GM23338 (cell line): ENCODE measurements at regions not wholly inside any gene's neighbourhood (a gene's known extent, or its start where the extent isn't known, plus 50 kb on each side); places are given as distances from the start of the nearest gene placed in this dataset.

Source experiments
- ATAC-seq: fragments of 200-7000 bp; cut with Tn5 transposase; 3 replicates; pipeline ENCODE4 v1.9.1; 2020
- DNase-seq: peaks from one replicate; pipeline ENCODE4 v3.0.0-alpha.2; 2015; ENCODE audit warnings: low spot score
- H2AFZ ChIP-seq: fragments of 200-600 bp; sonication (generic); 2 replicates; pipeline ENCODE4 v1.8.0; 2016; ENCODE audit warnings: antibody characterized with exemption, mild to moderate bottlenecking, moderate library complexity
- H3F3A ChIP-seq: fragments of 200-600 bp; sonication (generic); replicated peaks from 2 replicates; pipeline ENCODE4 v1.8.0; 2017; ENCODE audit warnings: antibody characterized with exemption, mixed run types, low read depth
- H3K27ac ChIP-seq: fragments of 200-600 bp; sonication (generic); 2 replicates; pipeline ENCODE4 v1.6.1; 2016; ENCODE audit warnings: low read depth
- H3K27me3 ChIP-seq: fragments of 200-600 bp; sonication (generic); 2 replicates; pipeline ENCODE4 v1.8.0; 2016; ENCODE audit warnings: mild to moderate bottlenecking, mixed run types, moderate library complexity; ENCODE audit not compliant: insufficient read depth
- H3K36me3 ChIP-seq: fragments of 200-600 bp; sonication (generic); 2 replicates; pipeline ENCODE4 v1.8.0; 2016; ENCODE audit warnings: mild to moderate bottlenecking; ENCODE audit not compliant: insufficient read depth
- H3K4me1 ChIP-seq: fragments of 200-600 bp; sonication (generic); 2 replicates; pipeline ENCODE4 v1.8.0; 2016; ENCODE audit warnings: mild to moderate bottlenecking, moderate library complexity; ENCODE audit not compliant: insufficient read depth
- H3K4me2 ChIP-seq: fragments of 200-600 bp; sonication (generic); 2 replicates; pipeline ENCODE4 v1.7.1; 2017; ENCODE audit warnings: mixed run types
- H3K4me3 ChIP-seq: fragments of 200-600 bp; sonication (generic); 2 replicates; pipeline ENCODE4 v1.6.1; 2016; ENCODE audit warnings: mixed run types
- H3K79me2 ChIP-seq: fragments of 200-600 bp; sonication (generic); replicated peaks from 2 replicates; pipeline ENCODE4 v1.8.0; 2017; ENCODE audit warnings: mild to moderate bottlenecking; ENCODE audit not compliant: insufficient read depth
- H3K9me2 ChIP-seq: fragments of 200-600 bp; sonication (generic); 2 replicates; pipeline ENCODE4 v1.8.0; 2017; ENCODE audit not compliant: insufficient read depth
- H4K20me1 ChIP-seq: fragments of 200-600 bp; sonication (generic); replicated peaks from 2 replicates; pipeline ENCODE4 v1.8.0; 2017; ENCODE audit warnings: mild to moderate bottlenecking; ENCODE audit not compliant: insufficient read depth
- H3K27ac Mint-ChIP-seq: 2 replicates; pipeline ENCODE4 v1.8.0; 2020; ENCODE audit warnings: inconsistent platforms, mild to moderate bottlenecking, moderate library complexity, mixed read lengths
- H3K27me3 Mint-ChIP-seq: 3 replicates; pipeline ENCODE4 v1.8.0; 2022; ENCODE audit warnings: low read depth, mild to moderate bottlenecking, moderate library complexity, mixed read lengths, inconsistent platforms; ENCODE audit not compliant: insufficient read depth, poor library complexity
- H3K36me3 Mint-ChIP-seq: 3 replicates; pipeline ENCODE4 v1.8.0; 2021; ENCODE audit warnings: low read depth, mild to moderate bottlenecking, inconsistent platforms, moderate library complexity, mixed read lengths
- H3K4me1 Mint-ChIP-seq: 3 replicates; pipeline ENCODE4 v1.8.0; 2020; ENCODE audit warnings: mild to moderate bottlenecking, inconsistent platforms, mixed read lengths
- H3K4me3 Mint-ChIP-seq: 3 replicates; pipeline ENCODE4 v1.8.0; 2021; ENCODE audit warnings: moderate library complexity, mild to moderate bottlenecking, inconsistent platforms, mixed read lengths
- H3K9me3 Mint-ChIP-seq: 3 replicates; pipeline ENCODE4 v1.8.0; 2020; ENCODE audit warnings: moderate library complexity, mild to moderate bottlenecking, inconsistent platforms, mixed read lengths
- EZH2 ChIP-seq: fragments of 200-600 bp; sonication (generic); IDR thresholded peaks from one replicate; pipeline ENCODE4 v1.8.0; 2017; ENCODE audit warnings: antibody characterized with exemption, mild to moderate bottlenecking, low read depth; ENCODE audit not compliant: unreplicated experiment
- POLR2AphosphoS5 ChIP-seq: IDR thresholded peaks from 2 replicates; pipeline ENCODE4 v1.6.1; 2016; ENCODE audit warnings: antibody characterized with exemption, low read depth
- STAT1 ChIP-seq: IDR thresholded peaks from one replicate; pipeline ENCODE4 v1.6.1; 2016; ENCODE audit warnings: antibody characterized with exemption; ENCODE audit not compliant: unreplicated experiment
- ZNF331 ChIP-seq: fragments of 250-450 bp; sonication (Bioruptor Pico); IDR thresholded peaks from 2 replicates; pipeline ENCODE4 v1.5.0; 2020; ENCODE audit warnings: low read depth, mild to moderate bottlenecking, moderate library complexity
- TF ChIP-seq, protein P1 (sequence below), 2 experiments: fragments of 200-600 bp in 1 of 2; sonication (generic) in 1 of 2; conservative IDR thresholded peaks; 2 replicates each; pipeline versions ENCODE4 v1.5.1 to v1.6.1; 2016 to 2017; ENCODE audit warnings: antibody characterized with exemption in 2 of 2, low read depth in 2 of 2, mild to moderate bottlenecking in 2 of 2, moderate library complexity in 1 of 2
- TF ChIP-seq, protein P2 (sequence below): fragments of 250-450 bp; sonication (Bioruptor Pico); IDR thresholded peaks from 2 replicates; pipeline ENCODE4 v1.5.0; 2020; ENCODE audit warnings: mild to moderate bottlenecking, moderate library complexity
- TF ChIP-seq, protein P3 (sequence below): IDR thresholded peaks from one replicate; pipeline ENCODE4 v1.6.1; 2018; ENCODE audit warnings: antibody characterized with exemption; ENCODE audit not compliant: unreplicated experiment
- TF ChIP-seq, protein P4 (sequence below): IDR thresholded peaks from 2 replicates; pipeline ENCODE4 v1.6.1; 2016; ENCODE audit warnings: antibody characterized with exemption

DNA sequence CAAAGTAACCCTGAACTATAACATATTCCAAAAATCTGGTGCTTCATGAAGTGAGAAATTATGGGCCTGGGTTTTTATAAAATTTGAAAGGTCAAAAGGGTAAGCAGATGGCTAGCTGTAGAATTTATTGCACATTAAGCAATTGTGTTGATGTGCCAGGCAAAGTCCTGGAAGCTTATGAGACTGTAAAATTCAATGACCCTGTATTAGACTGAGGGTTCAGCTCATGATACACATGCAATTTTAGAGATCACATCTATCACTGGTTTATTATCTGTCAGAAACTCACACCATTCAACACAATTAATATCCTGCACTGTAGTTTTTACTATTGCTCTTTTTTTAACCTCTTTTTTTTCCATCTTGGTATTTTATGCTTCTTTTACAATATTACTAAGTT is 1162.6 kb upstream of the SLC39A10 start (continued):
- TF ChIP-seq, protein P1, sequence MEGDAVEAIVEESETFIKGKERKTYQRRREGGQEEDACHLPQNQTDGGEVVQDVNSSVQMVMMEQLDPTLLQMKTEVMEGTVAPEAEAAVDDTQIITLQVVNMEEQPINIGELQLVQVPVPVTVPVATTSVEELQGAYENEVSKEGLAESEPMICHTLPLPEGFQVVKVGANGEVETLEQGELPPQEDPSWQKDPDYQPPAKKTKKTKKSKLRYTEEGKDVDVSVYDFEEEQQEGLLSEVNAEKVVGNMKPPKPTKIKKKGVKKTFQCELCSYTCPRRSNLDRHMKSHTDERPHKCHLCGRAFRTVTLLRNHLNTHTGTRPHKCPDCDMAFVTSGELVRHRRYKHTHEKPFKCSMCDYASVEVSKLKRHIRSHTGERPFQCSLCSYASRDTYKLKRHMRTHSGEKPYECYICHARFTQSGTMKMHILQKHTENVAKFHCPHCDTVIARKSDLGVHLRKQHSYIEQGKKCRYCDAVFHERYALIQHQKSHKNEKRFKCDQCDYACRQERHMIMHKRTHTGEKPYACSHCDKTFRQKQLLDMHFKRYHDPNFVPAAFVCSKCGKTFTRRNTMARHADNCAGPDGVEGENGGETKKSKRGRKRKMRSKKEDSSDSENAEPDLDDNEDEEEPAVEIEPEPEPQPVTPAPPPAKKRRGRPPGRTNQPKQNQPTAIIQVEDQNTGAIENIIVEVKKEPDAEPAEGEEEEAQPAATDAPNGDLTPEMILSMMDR (conservative IDR thresholded peaks at IDR 0.05; ENCODE audit: low read depth in 2 of 2), result no peak
- no peak for TF ChIP-seq ZNF331 (CRISPR knock-in tag)
- TF ChIP-seq, protein P2, sequence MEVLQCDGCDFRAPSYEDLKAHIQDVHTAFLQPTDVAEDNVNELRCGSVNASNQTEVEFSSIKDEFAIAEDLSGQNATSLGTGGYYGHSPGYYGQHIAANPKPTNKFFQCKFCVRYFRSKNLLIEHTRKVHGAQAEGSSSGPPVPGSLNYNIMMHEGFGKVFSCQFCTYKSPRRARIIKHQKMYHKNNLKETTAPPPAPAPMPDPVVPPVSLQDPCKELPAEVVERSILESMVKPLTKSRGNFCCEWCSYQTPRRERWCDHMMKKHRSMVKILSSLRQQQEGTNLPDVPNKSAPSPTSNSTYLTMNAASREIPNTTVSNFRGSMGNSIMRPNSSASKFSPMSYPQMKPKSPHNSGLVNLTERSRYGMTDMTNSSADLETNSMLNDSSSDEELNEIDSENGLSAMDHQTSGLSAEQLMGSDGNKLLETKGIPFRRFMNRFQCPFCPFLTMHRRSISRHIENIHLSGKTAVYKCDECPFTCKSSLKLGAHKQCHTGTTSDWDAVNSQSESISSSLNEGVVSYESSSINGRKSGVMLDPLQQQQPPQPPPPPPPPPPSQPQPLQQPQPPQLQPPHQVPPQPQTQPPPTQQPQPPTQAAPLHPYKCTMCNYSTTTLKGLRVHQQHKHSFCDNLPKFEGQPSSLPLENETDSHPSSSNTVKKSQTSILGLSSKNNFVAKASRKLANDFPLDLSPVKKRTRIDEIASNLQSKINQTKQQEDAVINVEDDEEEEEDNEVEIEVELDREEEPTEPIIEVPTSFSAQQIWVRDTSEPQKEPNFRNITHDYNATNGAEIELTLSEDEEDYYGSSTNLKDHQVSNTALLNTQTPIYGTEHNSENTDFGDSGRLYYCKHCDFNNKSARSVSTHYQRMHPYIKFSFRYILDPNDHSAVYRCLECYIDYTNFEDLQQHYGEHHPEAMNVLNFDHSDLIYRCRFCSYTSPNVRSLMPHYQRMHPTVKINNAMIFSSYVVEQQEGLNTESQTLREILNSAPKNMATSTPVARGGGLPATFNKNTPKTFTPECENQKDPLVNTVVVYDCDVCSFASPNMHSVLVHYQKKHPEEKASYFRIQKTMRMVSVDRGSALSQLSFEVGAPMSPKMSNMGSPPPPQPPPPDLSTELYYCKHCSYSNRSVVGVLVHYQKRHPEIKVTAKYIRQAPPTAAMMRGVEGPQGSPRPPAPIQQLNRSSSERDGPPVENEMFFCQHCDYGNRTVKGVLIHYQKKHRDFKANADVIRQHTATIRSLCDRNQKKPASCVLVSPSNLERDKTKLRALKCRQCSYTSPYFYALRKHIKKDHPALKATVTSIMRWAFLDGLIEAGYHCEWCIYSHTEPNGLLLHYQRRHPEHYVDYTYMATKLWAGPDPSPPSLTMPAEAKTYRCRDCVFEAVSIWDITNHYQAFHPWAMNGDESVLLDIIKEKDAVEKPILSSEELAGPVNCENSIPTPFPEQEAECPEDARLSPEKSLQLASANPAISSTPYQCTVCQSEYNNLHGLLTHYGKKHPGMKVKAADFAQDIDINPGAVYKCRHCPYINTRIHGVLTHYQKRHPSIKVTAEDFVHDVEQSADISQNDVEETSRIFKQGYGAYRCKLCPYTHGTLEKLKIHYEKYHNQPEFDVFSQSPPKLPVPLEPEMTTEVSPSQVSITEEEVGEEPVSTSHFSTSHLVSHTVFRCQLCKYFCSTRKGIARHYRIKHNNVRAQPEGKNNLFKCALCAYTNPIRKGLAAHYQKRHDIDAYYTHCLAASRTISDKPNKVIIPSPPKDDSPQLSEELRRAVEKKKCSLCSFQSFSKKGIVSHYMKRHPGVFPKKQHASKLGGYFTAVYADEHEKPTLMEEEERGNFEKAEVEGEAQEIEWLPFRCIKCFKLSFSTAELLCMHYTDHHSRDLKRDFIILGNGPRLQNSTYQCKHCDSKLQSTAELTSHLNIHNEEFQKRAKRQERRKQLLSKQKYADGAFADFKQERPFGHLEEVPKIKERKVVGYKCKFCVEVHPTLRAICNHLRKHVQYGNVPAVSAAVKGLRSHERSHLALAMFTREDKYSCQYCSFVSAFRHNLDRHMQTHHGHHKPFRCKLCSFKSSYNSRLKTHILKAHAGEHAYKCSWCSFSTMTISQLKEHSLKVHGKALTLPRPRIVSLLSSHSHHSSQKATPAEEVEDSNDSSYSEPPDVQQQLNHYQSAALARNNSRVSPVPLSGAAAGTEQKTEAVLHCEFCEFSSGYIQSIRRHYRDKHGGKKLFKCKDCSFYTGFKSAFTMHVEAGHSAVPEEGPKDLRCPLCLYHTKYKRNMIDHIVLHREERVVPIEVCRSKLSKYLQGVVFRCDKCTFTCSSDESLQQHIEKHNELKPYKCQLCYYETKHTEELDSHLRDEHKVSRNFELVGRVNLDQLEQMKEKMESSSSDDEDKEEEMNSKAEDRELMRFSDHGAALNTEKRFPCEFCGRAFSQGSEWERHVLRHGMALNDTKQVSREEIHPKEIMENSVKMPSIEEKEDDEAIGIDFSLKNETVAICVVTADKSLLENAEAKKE (CRISPR knock-in tag), result no peak
- TF ChIP-seq POLR2AphosphoS5, result no peak

DNA sequence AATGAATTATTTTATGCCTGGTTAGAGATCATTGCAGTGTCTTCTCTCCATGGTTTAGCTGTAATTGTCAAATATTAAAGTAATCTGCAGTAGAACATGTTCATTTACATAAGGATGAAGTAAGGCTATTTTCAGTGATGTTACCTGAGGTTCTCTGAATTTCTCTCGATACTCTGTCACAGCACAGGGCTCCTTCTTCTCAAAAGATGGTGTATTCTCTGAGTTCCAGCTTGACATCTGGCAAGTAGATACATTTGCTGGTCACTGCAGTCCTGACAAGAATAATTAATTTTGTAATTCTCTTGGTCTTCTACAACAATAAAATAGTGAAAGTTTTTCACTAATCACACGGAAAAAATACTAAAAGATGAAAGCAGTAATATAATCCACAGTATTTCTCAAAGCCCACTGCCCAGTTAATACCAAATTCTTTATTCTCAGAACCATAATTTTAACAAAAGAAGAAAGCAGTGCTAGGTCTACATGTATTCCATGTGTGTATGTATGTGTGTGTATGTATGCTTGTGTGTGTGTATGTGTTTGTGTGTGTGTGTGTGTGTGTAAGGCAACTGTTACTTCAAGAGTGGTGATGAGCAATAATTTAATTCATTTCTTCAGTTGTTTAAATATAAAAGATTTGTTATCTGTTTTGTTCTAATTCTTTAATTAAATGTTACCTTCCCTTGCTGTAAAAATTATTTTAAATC is 1165.5 kb upstream of the SLC39A10 start:
- H3K27ac Mint-ChIP-seq, result no peak overlapping the region
- H3K9me3 Mint-ChIP-seq, result no peaks in the 10 kb centered on the region
- H3K4me1 Mint-ChIP-seq, result no peaks in the 10 kb centered on the region
- no peaks in the 10 kb centered on the region for H3K9me2 ChIP-seq
- no peak overlapping the region for H3K4me3 Mint-ChIP-seq
- H3K4me2 ChIP-seq, result no peak overlapping the region
- no peaks in the 10 kb centered on the region for H3F3A ChIP-seq
- H4K20me1 ChIP-seq, result no peaks in the 10 kb centered on the region
- no peaks in the 10 kb centered on the region for H3K36me3 ChIP-seq
- no peak for DNase-seq
- H3K27me3 ChIP-seq, result no peaks in the 10 kb centered on the region
- no peak overlapping the region for H3K27ac ChIP-seq
- H3K27me3 Mint-ChIP-seq, result no peaks in the 10 kb centered on the region
- no peak overlapping the region for H2AFZ ChIP-seq
- no peak overlapping the region for H3K4me3 ChIP-seq
- no peaks in the 10 kb centered on the region for H3K36me3 Mint-ChIP-seq
- ATAC-seq, result no peak
- H3K79me2 ChIP-seq, result no peaks in the 10 kb centered on the region
- no peaks in the 10 kb centered on the region for H3K4me1 ChIP-seq
- TF ChIP-seq EZH2, result no peak
- TF ChIP-seq STAT1, result no peak
- TF ChIP-seq, protein P3, sequence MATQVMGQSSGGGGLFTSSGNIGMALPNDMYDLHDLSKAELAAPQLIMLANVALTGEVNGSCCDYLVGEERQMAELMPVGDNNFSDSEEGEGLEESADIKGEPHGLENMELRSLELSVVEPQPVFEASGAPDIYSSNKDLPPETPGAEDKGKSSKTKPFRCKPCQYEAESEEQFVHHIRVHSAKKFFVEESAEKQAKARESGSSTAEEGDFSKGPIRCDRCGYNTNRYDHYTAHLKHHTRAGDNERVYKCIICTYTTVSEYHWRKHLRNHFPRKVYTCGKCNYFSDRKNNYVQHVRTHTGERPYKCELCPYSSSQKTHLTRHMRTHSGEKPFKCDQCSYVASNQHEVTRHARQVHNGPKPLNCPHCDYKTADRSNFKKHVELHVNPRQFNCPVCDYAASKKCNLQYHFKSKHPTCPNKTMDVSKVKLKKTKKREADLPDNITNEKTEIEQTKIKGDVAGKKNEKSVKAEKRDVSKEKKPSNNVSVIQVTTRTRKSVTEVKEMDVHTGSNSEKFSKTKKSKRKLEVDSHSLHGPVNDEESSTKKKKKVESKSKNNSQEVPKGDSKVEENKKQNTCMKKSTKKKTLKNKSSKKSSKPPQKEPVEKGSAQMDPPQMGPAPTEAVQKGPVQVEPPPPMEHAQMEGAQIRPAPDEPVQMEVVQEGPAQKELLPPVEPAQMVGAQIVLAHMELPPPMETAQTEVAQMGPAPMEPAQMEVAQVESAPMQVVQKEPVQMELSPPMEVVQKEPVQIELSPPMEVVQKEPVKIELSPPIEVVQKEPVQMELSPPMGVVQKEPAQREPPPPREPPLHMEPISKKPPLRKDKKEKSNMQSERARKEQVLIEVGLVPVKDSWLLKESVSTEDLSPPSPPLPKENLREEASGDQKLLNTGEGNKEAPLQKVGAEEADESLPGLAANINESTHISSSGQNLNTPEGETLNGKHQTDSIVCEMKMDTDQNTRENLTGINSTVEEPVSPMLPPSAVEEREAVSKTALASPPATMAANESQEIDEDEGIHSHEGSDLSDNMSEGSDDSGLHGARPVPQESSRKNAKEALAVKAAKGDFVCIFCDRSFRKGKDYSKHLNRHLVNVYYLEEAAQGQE, result no peak
- TF ChIP-seq, protein P4, sequence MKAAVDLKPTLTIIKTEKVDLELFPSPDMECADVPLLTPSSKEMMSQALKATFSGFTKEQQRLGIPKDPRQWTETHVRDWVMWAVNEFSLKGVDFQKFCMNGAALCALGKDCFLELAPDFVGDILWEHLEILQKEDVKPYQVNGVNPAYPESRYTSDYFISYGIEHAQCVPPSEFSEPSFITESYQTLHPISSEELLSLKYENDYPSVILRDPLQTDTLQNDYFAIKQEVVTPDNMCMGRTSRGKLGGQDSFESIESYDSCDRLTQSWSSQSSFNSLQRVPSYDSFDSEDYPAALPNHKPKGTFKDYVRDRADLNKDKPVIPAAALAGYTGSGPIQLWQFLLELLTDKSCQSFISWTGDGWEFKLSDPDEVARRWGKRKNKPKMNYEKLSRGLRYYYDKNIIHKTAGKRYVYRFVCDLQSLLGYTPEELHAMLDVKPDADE, result no peak
- TF ChIP-seq POLR2AphosphoS5, result no peak
- TF ChIP-seq ZNF331 (CRISPR knock-in tag), result no peak
